BJ (cell line): ENCODE measurements at regions not wholly inside any gene's neighbourhood (a gene's known extent, or its start where the extent isn't known, plus 50 kb on each side); places are given as distances from the start of the nearest gene placed in this dataset.

Source experiments
- CTCF ChIA-PET: fragments of 350-600 bp; formaldehyde crosslinking; extraction: SDS; loops from one replicate; lab custom pipeline; 2021; ENCODE audit warnings: antibody characterized with exemption, inconsistent platforms; lab: Yijun Ruan, JAX
- POLR2A ChIA-PET: fragments of 300-600 bp; sonication (Branson Sonifier 250); formaldehyde crosslinking; extraction: SDS; loops from one replicate; lab custom pipeline; 2021; ENCODE audit warnings: antibody characterized with exemption; lab: Charles Lee
- DNase-seq: peaks from one replicate; pipeline ENCODE4 v3.0.0-alpha.2; 2011; ENCODE audit warnings: low read depth
- H3K27me3 ChIP-seq: 2 replicates; pipeline ENCODE4 v1.6.0; 2011; ENCODE audit warnings: low read length; ENCODE audit not compliant: control insufficient read depth, insufficient read depth
- H3K36me3 ChIP-seq: 2 replicates; pipeline ENCODE4 v1.5.1; 2011; ENCODE audit warnings: low read length; ENCODE audit not compliant: control insufficient read depth, insufficient read depth
- H3K4me3 ChIP-seq: 2 replicates; pipeline ENCODE4 v1.5.1; 2011; ENCODE audit warnings: low read depth, mild to moderate bottlenecking, control low read depth, low read length
- TF ChIP-seq, protein P1 (sequence below): IDR thresholded peaks from 2 replicates; pipeline ENCODE4 v1.5.1; 2011; ENCODE audit warnings: low read depth, mild to moderate bottlenecking, control low read depth, inconsistent platforms, low read length, moderate library complexity; ENCODE audit not compliant: insufficient read depth

DNA sequence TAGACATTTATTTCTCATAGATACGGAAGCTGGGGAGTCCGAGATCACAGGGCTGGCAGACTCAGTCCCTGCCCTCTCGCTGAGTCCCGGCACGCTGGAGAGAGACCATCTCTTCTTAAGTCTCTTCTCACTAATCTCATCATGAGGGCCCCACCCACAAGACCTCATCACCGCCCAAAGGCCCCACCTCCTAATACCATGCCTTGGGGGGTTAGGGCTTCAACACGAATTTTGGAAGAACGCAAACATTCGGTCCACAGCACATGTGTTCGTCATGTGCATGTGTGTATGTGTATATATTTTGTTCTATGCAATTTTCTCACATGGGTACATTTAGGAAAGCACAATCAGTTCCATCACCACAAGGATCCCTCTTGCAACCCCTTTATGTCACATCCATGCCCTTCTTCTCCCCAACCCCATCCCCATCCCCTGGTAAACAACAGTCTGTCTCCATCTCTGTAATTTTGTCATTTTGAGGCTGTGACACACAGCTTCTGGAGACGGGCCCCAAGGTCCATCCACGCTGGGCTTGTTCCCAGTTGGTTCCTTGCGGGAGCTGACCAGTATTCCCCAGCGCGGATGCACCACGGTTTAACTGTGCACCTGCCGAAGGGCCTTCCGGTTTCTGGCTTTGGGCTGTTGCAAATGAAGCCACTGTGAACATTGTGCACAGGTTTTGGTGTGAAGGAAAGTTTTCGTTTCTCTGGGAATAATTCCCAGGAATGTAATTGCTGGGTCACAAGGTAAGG is 317.5 kb upstream of the DIO3 start:
- Histone ChIP-seq H3K27me3 (no peaks in the 10 kb centered on the region), H3K36me3 (no peaks in the 10 kb centered on the region), H3K4me3 (no peak overlapping the region)
- ChIA-PET POLR2A (no interaction called here), CTCF (no interaction called here)
- TF ChIP-seq, protein P1, sequence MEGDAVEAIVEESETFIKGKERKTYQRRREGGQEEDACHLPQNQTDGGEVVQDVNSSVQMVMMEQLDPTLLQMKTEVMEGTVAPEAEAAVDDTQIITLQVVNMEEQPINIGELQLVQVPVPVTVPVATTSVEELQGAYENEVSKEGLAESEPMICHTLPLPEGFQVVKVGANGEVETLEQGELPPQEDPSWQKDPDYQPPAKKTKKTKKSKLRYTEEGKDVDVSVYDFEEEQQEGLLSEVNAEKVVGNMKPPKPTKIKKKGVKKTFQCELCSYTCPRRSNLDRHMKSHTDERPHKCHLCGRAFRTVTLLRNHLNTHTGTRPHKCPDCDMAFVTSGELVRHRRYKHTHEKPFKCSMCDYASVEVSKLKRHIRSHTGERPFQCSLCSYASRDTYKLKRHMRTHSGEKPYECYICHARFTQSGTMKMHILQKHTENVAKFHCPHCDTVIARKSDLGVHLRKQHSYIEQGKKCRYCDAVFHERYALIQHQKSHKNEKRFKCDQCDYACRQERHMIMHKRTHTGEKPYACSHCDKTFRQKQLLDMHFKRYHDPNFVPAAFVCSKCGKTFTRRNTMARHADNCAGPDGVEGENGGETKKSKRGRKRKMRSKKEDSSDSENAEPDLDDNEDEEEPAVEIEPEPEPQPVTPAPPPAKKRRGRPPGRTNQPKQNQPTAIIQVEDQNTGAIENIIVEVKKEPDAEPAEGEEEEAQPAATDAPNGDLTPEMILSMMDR, result no peak
- DNase-seq, result no peak

DNA sequence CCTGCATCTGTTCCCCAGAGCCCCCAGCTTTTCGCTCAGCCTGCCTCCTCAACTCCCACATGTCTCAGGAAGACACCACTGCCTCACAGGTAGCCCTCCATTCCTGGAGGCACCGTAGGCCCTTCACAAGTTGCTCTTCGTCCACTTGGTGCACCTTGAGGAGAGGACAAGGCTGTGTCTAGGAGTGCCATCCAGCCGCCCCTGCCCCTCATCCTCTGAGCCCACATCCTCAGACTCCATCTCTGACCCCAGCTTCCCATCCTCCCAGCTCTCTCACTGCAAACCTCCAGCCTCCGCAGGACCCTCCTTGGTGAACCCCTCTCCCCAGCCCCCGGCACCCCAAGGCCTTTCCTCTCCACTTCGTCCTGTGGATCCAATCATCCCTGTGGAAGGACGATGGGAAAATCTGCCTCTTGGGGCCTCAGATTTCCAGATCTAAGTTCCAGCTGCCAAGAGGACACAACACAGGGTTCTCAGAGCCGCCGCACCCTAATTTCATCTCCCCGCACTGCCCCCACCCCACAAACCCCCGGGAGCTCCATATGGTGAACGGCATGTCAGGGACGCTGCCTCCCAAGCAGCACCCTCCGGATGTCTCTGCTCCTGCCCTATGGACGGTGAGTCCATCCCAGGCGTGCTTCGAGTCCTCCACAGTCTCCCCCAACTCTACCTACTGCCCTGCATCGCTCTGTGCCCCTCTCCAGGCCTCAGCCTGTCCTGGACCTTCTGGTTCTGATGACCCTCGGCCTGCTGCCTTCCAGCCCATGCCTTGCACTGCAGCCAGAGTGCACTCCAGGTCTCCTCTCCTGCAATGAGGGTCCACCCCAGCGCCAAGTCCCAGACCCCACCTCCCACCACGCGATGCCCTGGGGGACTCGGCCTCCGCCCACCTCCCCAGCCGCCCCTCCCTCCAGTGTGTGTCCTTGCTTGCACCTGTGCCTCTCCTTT is 314.1 kb upstream of the DIO3 start:
- ChIA-PET CTCF (no interaction called here), POLR2A (no interaction called here)
- no peak for DNase-seq
- Histone ChIP-seq H3K4me3 (no peak overlapping the region), H3K36me3 (no peaks in the 10 kb centered on the region), H3K27me3 (no peaks in the 10 kb centered on the region)
- TF ChIP-seq, protein P1, result no peak

DNA sequence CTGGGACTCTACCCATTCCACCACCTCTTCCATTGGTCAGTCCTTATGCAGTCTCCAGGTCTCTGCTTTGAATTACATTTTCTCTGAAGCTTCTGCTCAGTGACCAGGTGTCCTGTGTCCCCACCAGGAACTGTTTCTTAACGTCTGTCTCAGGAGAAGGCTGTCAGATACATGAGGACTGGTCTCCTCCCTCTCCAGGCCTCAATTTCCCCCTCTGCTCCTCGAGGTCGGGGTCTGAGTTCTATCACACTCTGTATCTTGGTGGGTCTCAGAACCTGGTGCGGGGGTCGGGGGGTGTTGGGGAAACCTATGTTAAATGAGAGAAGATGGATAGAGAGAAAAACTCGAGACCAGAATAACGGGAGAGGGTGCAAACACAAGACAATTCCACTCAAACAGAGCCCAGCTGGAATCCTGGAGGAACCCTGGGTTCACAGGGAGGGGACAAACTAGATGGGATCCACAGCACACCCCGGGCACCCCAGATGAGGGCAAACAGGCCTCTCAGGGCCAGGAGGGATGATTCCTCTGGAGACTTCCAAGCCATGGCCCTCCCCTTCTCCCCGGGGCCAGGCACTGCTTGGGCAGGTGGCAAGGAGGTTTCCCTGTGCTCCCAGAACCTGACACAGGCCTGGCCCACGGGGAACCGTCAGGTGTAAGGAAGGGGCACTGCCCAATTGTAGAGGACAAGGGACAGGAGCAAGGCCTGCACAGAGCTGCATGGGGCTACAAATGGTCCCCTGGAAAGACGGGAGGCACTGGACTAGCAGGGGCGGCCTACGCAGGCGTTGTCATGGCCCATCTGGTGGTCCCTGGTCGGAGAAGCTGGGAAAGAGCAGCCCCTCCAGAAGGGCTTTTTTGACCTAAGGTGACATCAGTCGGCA is 313.2 kb upstream of the DIO3 start:
- ChIA-PET CTCF (no interaction called here), POLR2A (no interaction called here)
- H3K4me3 ChIP-seq, result no peak overlapping the region
- no peak for DNase-seq
- TF ChIP-seq, protein P1, result no peak
- no peaks in the 10 kb centered on the region for H3K27me3 ChIP-seq
- H3K36me3 ChIP-seq, result no peaks in the 10 kb centered on the region

DNA sequence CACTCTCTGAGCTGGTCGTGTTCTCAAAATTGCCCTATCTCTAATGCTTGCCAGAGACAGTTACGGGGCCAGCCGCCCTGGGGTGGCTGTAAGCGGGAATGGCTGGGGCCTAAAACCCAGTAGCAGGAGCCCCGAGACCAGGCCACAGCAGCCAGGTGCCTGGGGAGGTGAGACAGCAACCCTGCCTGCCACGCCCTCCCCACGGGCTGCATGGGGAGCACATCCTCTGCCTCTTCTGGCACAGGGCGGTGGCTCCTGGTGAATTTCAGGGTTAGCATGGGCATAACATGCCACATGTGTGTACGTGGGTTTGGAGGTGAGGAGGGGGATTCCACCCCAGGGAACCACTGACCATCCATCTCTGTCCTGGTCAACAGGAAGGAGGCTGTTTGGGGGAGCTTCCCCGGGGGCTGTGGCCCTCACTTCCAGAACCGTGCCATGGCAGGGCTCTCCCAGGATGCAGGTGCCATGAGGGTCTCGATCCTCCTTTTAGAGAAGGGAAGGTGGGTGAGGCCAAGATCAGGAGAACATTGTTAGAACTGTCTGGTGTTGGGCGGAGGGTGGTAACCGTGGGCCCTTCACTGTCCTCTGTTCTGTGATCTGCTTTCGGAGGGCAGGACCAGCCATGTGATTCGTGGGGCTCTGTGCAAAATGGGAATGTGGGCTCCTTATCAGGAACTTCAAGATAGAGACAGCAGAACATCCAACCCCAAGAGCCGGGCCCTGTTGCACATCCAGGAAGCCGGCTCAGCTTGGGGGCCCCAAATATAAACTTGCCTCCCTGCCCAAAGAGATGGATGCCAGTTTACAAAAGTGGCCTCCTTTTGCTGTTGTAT is 312.2 kb upstream of the DIO3 start:
- H3K36me3 ChIP-seq, result no peaks in the 10 kb centered on the region
- no peaks in the 10 kb centered on the region for H3K27me3 ChIP-seq
- TF ChIP-seq, protein P1, result no peak
- H3K4me3 ChIP-seq, result no peak overlapping the region
- ChIA-PET CTCF (no interaction called here), POLR2A (no interaction called here)
- DNase-seq, result no peak
